OCI-LY3 (cell line): ENCODE measurements at regions not wholly inside any gene's neighbourhood (a gene's known extent, or its start where the extent isn't known, plus 50 kb on each side); places are given as distances from the start of the nearest gene placed in this dataset.

Source experiments
- H2AFZ ChIP-seq: fragments of 200-600, 300-600 bp; shearing (Covaris generic); 2 replicates; pipeline ENCODE4 v1.6.0; 2014; ENCODE audit warnings: antibody characterized with exemption, low read depth, low read length
- H3K27ac ChIP-seq: fragments of 200-600, 300-600 bp; sonication (generic); 2 replicates; pipeline ENCODE4 v1.5.1; 2014; ENCODE audit warnings: mild to moderate bottlenecking, low read length, moderate library complexity, mixed read lengths
- H3K27me3 ChIP-seq: fragments of 200-600, 300-600 bp; sonication (generic); 2 replicates; pipeline ENCODE4 v1.6.1; 2014; ENCODE audit warnings: low read depth, low read length, mixed read lengths
- H3K36me3 ChIP-seq: fragments of 200-600, 300-600 bp; sonication (generic); replicated peaks from 2 replicates; pipeline ENCODE3; 2014; ENCODE audit warnings: low read depth, low read length, mixed read lengths
- H3K4me1 ChIP-seq: fragments of 300-600, 200-600 bp; sonication (generic); 2 replicates; pipeline ENCODE4 v1.6.1; 2014; ENCODE audit warnings: low read length, mixed read lengths
- H3K4me2 ChIP-seq: fragments of 200-600, 300-600 bp; sonication (generic); 2 replicates; pipeline ENCODE4 v1.6.1; 2014; ENCODE audit warnings: low read length, mixed read lengths
- H3K4me3 ChIP-seq: fragments of 300-600, 200-600 bp; sonication (generic); 2 replicates; pipeline ENCODE4 v1.5.1; 2014; ENCODE audit warnings: antibody characterized with exemption, mild to moderate bottlenecking, low read length, moderate library complexity
- H3K79me2 ChIP-seq: fragments of 300-600, 200-600 bp; shearing (Covaris generic); 2 replicates; pipeline ENCODE4 v1.6.1; 2014; ENCODE audit warnings: mild to moderate bottlenecking, low read length, mixed read lengths
- H3K9ac ChIP-seq: fragments of 300-600, 200-600 bp; shearing (Covaris generic); 2 replicates; pipeline ENCODE4 v1.6.0; 2014; ENCODE audit warnings: mild to moderate bottlenecking, low read length, moderate library complexity
- H3K9me3 ChIP-seq: fragments of 200-600, 300-600 bp; shearing (Covaris generic); 2 replicates; pipeline ENCODE4 v1.6.1; 2014; ENCODE audit warnings: low read length, mixed read lengths; ENCODE audit not compliant: insufficient read depth
- H4K20me1 ChIP-seq: fragments of 200-600, 300-600 bp; sonication (generic); 2 replicates; pipeline ENCODE4 v1.6.1; 2016; ENCODE audit warnings: low read length, mixed read lengths; ENCODE audit not compliant: insufficient read depth
- EZH2phosphoT487 ChIP-seq: fragments of 200-600 bp; shearing (Covaris generic); IDR thresholded peaks from 2 replicates; pipeline ENCODE4 v1.6.1; 2018; ENCODE audit warnings: antibody characterized with exemption, mixed run types, low read depth
- TF ChIP-seq, protein P1 (sequence below): fragments of 200-600, 300-600 bp; sonication (generic); IDR thresholded peaks from 2 replicates; pipeline ENCODE4 v1.5.1; 2014; ENCODE audit warnings: antibody characterized with exemption, low read length, low read depth

DNA sequence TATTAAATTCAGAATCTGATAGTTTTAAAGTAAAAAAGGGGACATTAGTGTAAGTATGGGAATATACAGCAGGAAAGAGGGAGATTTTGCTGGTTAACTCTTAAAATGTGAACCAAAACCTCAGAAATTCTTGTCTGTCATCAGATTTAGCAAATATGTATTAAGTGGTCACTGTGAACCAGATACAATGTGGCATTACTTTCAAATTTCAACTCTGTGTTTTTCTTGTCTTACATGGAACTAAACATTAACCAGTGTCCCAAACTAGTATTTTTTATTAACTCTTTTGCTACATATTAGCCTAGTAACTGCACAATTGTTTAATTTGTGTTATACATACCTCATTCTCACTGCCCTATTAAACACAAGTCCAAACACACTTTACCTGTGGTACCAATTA lies 259.9 kb upstream of the RASA1 start:
- H3K4me1 ChIP-seq: no peaks in the 10 kb centered on the region
- no peaks in the 10 kb centered on the region for H3K36me3 ChIP-seq
- no peak overlapping the region for H3K4me3 ChIP-seq
- H2AFZ ChIP-seq: no peak overlapping the region
- H3K27ac ChIP-seq: no peak overlapping the region
- H3K9me3 ChIP-seq: no peaks in the 10 kb centered on the region
- TF ChIP-seq EZH2phosphoT487: no peak
- TF ChIP-seq, protein P1, sequence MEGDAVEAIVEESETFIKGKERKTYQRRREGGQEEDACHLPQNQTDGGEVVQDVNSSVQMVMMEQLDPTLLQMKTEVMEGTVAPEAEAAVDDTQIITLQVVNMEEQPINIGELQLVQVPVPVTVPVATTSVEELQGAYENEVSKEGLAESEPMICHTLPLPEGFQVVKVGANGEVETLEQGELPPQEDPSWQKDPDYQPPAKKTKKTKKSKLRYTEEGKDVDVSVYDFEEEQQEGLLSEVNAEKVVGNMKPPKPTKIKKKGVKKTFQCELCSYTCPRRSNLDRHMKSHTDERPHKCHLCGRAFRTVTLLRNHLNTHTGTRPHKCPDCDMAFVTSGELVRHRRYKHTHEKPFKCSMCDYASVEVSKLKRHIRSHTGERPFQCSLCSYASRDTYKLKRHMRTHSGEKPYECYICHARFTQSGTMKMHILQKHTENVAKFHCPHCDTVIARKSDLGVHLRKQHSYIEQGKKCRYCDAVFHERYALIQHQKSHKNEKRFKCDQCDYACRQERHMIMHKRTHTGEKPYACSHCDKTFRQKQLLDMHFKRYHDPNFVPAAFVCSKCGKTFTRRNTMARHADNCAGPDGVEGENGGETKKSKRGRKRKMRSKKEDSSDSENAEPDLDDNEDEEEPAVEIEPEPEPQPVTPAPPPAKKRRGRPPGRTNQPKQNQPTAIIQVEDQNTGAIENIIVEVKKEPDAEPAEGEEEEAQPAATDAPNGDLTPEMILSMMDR: no peak
- H3K79me2 ChIP-seq: no peaks in the 10 kb centered on the region
- H3K27me3 ChIP-seq: no peaks in the 10 kb centered on the region
- no peaks in the 10 kb centered on the region for H4K20me1 ChIP-seq
- no peak overlapping the region for H3K9ac ChIP-seq
- H3K4me2 ChIP-seq: no peak overlapping the region

DNA sequence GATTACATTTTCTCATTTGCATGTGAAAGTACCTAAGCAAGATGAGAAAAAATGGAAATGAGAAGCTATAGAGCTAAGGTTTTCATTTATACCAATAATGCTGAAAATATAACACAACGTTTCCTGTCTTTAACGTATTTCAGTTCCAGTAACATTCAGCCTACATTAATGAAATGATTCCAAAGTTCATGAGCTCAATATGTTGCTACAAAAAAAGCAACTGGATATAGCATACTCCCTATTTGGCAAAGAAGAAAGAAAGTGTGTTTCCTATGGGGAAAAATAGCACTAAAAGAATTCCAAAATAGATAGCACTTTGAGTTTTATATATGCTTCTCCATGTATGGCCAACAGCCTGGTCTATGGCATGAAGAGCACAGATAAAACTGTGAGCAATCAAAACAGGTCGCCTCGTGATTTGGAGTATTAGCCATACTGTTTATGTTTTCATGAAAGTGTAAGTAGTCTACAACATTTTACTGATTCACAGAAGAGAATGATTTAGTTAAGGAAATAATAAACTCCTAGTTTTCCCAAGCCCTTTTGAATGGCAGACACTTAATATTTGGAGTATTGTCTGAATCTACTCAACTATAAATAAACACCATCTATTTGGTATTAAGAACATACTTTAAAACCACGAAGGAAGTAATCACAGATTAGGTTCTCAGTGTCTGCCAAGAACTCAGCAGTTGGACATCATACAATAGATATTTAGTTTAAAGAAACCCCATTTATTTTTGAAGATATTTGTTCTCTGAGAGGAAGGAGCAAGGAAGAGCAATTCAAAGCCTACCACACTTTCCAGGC lies 258.7 kb upstream of the RASA1 start:
- Histone ChIP-seq H2AFZ (no peak overlapping the region), H3K27ac (no peak overlapping the region), H3K4me3 (no peak overlapping the region), H3K9ac (no peak overlapping the region), H3K27me3 (no peaks in the 10 kb centered on the region), H3K9me3 (no peaks in the 10 kb centered on the region), H3K4me1 (no peaks in the 10 kb centered on the region), H3K4me2 (no peak overlapping the region), H3K36me3 (no peaks in the 10 kb centered on the region), H3K79me2 (no peaks in the 10 kb centered on the region), H4K20me1 (no peaks in the 10 kb centered on the region)
- TF ChIP-seq, protein P1: no peak
- TF ChIP-seq EZH2phosphoT487: no peak

DNA sequence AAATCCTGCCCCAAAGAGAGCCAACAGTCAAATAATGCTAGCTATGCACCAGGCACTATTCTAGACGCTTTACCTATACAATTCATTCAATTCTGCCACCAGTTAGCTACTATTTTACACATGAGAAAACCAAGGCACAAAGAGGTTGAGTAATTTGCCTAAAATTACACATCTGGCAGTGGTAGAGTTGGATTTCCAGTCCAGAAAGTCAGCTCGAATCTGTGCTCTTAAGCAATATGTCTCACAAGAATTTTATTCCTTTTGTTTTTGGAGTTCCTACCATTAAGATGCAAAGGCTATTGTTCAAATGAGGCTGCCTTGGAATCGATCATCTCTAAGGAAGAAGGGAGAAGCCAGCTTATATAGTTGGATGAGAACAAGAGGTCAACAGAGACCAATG lies 256.9 kb upstream of the RASA1 start:
- no peaks in the 10 kb centered on the region for H3K4me1 ChIP-seq
- no peak overlapping the region for H3K27ac ChIP-seq
- no peaks in the 10 kb centered on the region for H3K9me3 ChIP-seq
- TF ChIP-seq, protein P1: no peak
- no peak for TF ChIP-seq EZH2phosphoT487
- no peaks in the 10 kb centered on the region for H3K27me3 ChIP-seq
- no peak overlapping the region for H3K9ac ChIP-seq
- H3K36me3 ChIP-seq: no peaks in the 10 kb centered on the region
- no peaks in the 10 kb centered on the region for H4K20me1 ChIP-seq
- H3K79me2 ChIP-seq: no peaks in the 10 kb centered on the region
- H2AFZ ChIP-seq: no peak overlapping the region
- H3K4me2 ChIP-seq: no peak overlapping the region
- H3K4me3 ChIP-seq: no peak overlapping the region

DNA sequence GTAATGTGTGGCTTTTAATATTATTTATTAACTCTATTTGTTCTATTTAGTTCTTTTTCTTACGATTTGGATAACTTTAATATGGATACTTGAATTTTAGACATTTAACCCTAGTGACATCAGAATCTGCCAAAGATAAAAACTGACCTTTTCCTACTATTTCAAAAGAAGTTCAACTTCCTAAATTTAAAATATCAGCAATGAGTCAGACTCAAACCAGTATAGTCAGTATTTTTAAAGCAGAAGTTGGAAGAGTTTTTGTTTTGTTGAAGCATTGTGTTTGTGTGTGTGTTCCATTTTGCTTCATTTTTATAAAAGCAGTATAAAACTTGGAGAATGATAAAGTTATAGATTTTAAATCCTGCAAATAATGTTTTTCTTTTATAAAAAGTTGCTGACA lies 251.8 kb upstream of the RASA1 start:
- peaks cover 9% of the 10 kb centered on the region for H3K4me1 ChIP-seq
- TF ChIP-seq EZH2phosphoT487: no peak
- TF ChIP-seq, protein P1: no peak
- H3K9ac ChIP-seq: no peak overlapping the region
- H3K36me3 ChIP-seq: no peaks in the 10 kb centered on the region
- no peaks in the 10 kb centered on the region for H3K9me3 ChIP-seq
- H3K79me2 ChIP-seq: no peaks in the 10 kb centered on the region
- no peak overlapping the region for H2AFZ ChIP-seq
- no peaks in the 10 kb centered on the region for H4K20me1 ChIP-seq
- H3K27me3 ChIP-seq: no peaks in the 10 kb centered on the region
- H3K4me3 ChIP-seq: no peak overlapping the region
- H3K4me2 ChIP-seq: no peak overlapping the region
- no peak overlapping the region for H3K27ac ChIP-seq
